ENCODE measurements at regions not wholly inside any gene's neighbourhood (a gene's known extent, or its start where the extent isn't known, plus 50 kb on each side); places are given as distances from the start of the nearest gene placed in this dataset.
"Not testable (repeated sequence)": the region's sequence is repeated elsewhere in the genome, so short reads cannot be mapped to it uniquely, and the experiment has no call there.

DNA sequence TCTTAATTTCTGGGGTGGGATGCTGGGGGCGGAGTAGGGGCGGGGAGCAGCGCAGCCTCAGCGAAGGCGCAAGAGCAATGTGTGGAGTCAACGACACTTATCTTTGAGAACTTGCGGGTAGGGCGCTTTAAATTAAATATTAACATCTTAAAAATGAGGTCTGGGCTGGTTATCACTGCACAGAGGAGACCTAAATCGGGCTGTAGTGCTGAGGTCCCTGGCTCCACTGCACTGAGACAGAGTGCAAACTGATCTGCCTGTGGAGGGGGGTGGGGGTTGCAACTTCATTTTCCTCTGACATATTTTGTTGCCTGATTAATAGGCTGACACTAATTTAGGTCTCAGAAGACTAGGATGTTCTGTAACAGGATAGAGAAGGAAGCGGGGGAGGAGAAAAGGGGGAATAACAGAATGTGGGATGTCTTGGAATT is 253.0 kb upstream of the FANCL start:
- no peak for DNase-seq (ENCODE audit: low spot score)
- in situ Hi-C loops (cut with HindIII; ENCODE audit: low sequenced_read_pairs): no loop called here

DNA sequence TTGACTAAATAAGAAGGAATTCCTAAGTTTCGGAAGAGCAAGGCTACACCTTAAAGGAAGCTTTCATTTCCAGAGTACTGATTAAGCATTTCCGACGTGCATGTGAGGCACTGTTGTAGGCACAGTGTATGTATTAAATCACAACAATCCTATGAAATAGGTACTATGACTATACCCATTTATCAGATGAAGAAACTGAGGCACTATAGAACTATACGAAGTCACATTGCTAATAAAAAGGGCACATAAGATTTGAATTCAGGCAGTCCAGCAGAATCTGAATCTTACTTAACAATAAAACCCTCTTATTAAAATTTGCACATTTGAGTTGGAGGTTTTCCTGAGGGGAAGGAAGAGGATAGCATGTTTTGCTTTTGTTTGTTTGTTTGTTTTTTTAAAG is 243.5 kb upstream of the FANCL start:
- in situ Hi-C loops (cut with HindIII; ENCODE audit: low sequenced_read_pairs): no loop called here
- no peak for DNase-seq (ENCODE audit: low spot score)

DNA sequence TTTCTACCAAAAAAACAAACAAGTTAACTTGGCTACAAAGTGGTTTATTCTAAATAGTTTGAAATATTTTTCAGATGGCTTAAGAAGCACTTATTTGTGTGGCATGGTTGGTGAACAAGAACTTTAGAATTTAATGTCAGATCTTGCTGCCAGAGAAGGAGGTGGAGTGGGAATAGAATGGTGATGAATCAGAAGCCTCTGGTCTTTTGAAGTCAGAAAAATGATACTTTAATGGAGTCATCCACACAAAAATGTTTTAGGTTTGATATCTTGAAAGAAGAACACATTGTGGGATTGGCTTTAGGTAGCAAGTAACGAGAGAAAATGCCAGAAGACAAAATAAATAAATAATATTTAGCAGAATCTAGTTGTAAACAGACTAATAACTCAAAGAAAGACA is 243.1 kb upstream of the FANCL start:
- no peak for DNase-seq (ENCODE audit: low spot score)
- in situ Hi-C loops (cut with HindIII; ENCODE audit: low sequenced_read_pairs): no loop called here

DNA sequence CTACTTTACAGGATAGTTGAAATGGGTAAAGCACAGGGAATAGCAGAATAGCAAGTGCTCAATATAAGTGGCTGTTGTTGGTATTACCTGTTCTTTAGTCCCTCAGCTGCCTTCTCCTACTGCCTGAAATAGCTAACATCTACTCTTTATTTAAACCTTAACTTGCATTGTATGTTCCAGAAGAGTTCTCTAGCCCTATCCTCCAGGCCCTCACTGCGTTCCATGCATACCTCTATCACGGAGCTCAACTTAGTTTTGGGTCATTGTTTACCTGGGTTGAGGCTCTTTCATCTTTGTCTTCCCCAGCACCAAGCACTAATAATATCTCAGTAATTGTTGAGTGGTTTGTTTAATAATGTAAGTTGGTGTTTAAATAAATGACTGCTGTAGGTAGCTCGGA is 242.2 kb upstream of the FANCL start:
- in situ Hi-C loops (cut with HindIII; ENCODE audit: low sequenced_read_pairs): no loop called here
- no peak for DNase-seq (ENCODE audit: low spot score)

DNA sequence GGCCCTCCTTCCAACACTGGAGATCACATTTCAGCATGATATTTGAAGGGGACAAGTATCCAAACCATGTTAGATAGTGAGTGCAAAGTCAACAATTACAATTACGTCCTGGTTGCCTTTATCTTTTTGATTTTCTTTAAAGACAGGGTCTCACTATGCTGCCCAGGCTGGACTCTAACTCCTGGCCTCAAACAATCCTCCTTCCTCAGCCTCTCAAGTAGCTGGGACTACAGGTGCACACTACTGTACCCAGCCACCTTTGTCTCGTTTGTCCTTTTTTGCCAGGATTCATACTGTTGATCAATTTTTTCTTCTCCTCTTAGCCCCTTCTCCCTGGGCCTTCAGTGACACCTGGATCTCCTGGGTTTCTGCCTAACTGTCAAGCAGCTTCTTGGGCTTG is 240.5 kb upstream of the FANCL start:
- in situ Hi-C loops (cut with HindIII; ENCODE audit: low sequenced_read_pairs): no loop called here
- no peak for DNase-seq (ENCODE audit: low spot score)

DNA sequence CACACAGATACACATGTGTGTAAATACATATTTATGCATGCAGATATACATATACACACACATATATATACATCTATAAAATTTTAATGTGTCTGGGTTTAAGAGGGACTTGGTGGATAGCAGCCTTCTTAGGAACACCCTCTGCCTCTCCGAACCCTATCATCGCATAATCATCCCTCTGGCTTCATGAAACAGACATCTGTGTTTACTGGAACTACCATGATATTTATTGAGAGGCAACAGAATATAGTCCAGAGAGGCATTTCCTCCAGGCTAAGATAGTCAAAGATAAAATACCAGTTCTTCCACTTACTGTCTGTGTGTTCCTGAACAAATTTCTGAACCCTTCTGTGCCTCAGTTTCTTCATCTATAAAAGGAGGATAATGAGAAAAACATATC is 239.0 kb upstream of the FANCL start:
- in situ Hi-C loops (cut with HindIII; ENCODE audit: low sequenced_read_pairs): no loop called here
- no peak for DNase-seq (ENCODE audit: low spot score)

DNA sequence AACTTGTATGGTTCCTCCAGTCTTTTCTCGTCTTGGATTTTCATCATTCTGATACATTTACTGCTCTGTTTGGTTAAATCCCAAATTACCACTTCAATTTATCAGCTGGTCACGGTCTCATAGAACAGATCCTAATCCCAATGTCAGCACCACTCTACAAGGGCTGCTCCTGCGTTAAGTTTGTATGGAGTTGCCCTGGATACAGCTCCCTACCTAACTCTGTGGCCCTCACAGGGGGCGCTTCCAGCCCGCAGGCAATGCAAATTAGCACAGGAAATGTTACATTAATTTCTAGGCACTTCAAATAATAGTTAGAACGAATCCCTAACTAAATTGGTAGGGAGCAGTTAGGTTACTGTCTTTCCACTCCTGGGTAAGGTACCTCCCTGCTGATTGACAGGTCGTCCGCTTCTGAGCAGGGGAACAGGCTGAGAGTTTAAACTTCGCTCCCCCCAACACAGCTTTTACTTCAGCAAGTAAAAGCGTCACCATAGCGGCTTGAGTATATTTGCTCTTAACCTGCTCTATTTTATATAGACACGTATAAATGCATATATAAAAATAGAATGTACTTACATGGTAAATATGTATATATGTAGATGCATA is 238.5 kb upstream of the FANCL start:
- in situ Hi-C loops (cut with HindIII; ENCODE audit: low sequenced_read_pairs): no loop called here
- DNase-seq (ENCODE audit: low spot score): no peak

DNA sequence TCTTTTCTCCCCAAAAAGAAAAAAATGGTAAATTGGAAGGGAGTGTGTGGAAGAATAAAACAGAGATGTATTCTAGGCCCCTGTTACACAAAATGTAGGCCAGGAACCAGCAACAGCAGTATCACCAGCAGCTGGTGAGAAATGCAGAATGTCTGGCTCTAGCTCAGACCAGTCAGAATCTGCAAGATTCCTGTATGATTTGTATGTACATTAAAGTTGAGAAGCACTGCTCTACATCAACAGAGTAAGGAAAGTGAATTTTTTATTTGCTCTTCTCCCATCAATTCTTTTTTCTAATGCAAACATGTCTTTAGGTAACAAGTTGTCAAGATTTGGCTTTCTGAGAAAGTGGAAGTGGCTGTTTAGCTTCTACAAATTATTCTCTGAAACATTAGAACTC is 235.4 kb upstream of the FANCL start:
- in situ Hi-C loops (cut with HindIII; ENCODE audit: low sequenced_read_pairs): no loop called here
- DNase-seq (ENCODE audit: low spot score): no peak

DNA sequence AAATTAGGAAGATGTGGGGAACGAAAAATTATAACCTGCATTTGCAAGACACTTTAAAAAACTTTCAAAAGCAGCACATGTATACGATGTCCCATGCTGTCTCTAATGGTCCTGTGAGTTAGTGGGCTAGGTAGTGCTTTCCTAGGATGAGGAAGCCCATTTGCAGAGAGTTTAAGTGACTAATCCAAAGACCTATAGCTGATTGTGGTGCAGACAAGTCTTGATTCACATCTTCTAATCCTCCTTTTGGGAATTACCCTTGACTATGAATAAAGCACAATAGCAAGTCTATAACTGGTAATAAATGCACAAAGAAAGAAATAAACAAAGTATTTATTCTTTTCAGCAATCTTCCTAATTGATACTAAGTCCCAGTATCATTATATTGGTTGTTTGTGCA is 234.6 kb upstream of the FANCL start:
- in situ Hi-C loops (cut with HindIII; ENCODE audit: low sequenced_read_pairs): no loop called here
- no peak for DNase-seq (ENCODE audit: low spot score)

DNA sequence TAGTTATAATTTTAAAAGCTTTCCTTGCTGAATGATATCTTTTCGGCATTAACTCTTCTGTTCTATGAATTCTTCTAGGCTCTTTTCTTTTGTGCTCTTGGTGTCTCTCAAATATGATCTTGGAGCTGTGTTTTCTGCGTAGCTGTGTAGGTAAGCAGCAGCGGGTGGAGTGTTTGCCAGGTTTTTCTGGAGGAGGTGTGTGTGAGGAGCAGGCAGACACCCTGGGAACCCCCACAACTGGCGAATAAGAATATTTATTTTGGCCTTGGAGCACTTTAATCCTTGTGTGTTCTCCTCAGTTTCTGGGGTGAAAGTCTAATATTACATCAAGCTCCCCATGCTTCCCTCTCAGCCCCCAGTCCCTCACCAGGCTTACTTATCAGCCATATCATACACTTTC is 232.0 kb upstream of the FANCL start:
- in situ Hi-C loops (cut with HindIII; ENCODE audit: low sequenced_read_pairs): no loop called here
- no peak for DNase-seq (ENCODE audit: low spot score)

DNA sequence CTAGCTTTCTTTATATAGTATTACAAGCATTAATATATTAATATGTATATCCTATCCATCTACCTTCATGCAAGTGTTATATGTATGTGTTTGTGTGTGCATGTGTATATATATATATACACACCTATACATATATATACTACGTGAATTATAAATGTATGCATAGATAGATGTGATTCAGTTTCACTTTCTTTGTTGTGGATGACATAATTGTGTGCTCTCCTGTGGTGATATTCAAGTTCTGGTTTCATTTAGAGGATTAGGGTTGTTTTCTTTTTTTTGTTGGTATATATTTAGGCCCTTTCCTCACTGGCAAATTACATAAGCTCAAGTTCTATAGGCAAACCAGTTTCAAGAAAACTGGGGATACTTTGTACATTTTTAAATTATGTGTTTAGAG is 225.7 kb upstream of the FANCL start:
- in situ Hi-C loops (cut with HindIII; ENCODE audit: low sequenced_read_pairs): no loop called here
- no peak for DNase-seq (ENCODE audit: low spot score)

DNA sequence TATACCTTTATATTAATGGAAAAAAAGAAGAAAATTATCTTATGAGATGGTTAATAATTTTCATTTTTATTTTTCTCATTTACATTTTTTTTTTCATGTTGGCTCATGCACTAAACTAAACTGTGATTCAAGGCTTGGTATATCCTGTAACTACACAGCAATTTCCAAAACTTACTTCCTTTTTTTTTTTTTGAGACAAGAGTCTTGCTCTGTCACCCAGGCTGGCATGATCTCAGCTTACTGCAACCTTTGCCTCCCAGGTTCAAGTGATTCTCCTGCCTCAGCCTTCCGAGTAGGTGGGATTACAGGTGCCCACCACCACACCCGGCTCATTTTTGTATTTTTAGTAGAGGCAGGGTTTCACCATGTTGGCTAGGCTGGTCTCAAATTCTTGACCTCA is 224.9 kb upstream of the FANCL start:
- in situ Hi-C loops (cut with HindIII; ENCODE audit: low sequenced_read_pairs); DNase-seq (ENCODE audit: low spot score): not testable (repeated sequence)

DNA sequence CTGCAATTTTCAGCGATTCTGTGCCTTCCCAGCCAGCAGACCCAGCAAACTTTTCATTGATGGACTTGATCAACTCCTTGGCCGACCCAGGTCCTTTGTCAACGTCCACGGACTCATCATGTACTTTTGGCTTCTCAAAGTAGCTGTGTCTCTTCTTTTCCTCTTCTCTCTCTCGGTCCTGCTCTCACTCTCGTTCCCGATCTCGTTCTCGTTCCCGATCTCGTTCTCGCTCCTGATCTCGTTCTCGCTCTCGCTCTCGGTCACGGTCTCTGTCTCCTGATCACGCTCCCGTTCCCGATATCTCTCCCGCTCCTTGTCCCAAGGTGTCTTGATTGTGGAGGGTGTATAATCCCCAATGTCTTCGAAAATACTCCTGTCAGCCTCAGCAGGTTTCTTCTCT is 219.5 kb upstream of the FANCL start:
- in situ Hi-C loops (cut with HindIII; ENCODE audit: low sequenced_read_pairs): no loop called here

DNA sequence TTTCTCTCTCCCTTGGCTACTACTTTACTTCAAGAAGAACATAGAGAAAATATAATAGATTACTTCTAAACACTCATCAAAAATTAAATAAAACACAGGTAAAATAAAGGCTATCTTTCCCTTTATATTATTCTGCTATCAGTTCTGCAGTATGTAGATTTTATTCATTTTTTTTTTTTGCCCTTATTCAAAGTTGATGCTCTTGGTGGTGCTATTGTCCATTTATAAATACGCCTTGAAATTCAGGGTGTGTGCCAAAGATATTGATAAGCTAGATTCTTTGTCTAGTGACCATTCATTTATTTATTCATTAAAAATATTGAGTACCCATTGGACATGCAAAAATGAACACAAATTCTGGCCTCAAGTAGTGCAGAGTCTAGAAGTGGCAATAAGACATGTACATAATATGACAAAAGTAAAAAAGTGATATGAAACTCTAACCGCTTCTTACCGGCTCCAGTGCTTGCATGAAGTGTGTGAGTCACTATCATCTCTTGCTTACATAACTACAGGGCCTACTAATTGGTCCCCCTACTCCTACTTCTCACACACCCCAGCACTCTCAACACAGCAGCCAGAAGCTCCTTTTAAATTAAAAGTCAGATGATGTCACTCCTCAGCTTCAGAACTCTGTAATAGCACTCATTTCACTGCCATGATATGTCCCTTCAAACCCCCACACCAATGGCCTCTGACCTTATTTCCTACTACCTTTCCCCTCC is 208.3 kb upstream of the FANCL start:
- DNase-seq (ENCODE audit: low spot score): no peak
- in situ Hi-C loops (cut with HindIII; ENCODE audit: low sequenced_read_pairs): no loop called here

More for the DNA sequence above, 219.5 kb upstream of the FANCL start:
- no peak for DNase-seq (ENCODE audit: low spot score)

DNA sequence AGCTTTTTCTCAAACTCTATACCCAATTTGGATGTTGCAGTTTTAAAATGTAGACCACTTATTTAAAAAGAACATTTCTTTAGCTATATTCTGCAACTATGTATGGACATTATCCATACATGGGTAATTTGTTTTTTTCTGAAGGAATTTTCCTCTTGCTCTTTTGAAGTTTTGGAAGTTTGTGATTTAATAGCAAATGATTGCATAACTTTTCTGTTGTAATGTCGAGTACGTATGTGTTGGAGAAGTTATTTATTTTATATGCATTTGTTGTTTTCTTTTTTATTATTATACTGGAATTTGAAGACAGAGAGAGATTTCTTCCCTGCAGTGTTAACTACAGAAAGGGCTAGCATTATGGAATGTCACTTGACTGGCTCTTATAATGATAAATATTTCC is 207.7 kb upstream of the FANCL start:
- in situ Hi-C loops (cut with HindIII; ENCODE audit: low sequenced_read_pairs): no loop called here
- no peak for DNase-seq (ENCODE audit: low spot score)

DNA sequence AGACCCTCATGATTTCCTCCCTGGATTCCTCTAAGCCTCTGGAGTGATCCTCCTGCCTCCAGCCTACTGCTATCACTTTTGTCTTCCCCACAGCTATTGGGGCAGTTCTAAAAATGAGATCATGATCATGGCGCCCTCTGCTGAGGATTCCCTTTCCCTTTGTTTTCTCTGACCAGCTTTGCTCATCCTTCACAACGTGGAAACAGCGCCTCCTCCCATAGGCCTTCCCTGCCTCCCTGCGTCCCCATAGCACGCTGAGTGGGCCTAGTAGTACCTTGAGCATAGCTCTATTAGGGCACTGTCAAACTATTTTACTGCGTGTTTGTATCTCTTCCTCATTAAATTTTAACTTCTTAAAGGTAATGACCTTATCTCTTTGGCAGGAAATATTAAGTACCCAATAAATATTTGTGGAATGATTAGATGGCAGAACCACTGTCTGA is 207.0 kb upstream of the FANCL start:
- in situ Hi-C loops (cut with HindIII; ENCODE audit: low sequenced_read_pairs): no loop called here
- DNase-seq (ENCODE audit: low spot score): peak; percentile 29

DNA sequence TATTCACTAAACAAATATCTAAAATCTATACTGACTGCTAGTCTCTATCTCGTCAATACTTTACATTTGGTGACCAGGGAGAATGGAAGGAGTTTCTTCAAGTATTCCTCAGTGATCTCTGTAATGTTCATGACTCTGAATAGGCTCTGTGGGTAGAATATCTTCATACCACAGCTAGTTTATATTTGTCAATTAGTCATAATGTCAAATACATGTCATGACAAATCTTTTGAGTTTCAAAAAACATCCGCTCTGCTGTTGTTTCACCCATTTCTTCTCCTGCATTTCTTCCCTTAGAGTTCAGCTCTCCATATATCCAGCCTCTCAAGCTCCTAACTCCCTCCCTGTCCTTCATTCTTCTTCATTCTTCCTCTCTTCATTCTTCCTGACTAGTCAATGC is 206.5 kb upstream of the FANCL start:
- in situ Hi-C loops (cut with HindIII; ENCODE audit: low sequenced_read_pairs): no loop called here
- no peak for DNase-seq (ENCODE audit: low spot score)

DNA sequence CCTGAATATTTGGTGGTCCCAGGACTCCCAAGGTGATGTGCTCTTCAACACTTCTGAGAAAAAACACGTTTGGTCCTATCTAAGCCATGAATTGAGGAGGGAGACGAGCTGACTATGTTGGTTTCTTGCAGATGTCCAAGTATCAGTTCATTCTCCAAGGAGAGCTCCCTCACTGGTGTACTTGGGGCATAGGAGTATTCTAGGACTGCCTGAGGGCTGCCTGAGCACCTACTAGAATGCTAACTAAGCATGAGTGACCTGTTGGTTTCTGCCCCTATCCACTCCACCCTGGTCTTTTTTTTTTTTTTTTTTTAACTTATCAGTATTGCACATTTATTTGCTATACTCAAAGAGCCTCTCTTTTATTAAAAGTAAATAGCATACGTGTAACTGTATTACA is 200.5 kb upstream of the FANCL start:
- in situ Hi-C loops (cut with HindIII; ENCODE audit: low sequenced_read_pairs): no loop called here
- no peak for DNase-seq (ENCODE audit: low spot score)

DNA sequence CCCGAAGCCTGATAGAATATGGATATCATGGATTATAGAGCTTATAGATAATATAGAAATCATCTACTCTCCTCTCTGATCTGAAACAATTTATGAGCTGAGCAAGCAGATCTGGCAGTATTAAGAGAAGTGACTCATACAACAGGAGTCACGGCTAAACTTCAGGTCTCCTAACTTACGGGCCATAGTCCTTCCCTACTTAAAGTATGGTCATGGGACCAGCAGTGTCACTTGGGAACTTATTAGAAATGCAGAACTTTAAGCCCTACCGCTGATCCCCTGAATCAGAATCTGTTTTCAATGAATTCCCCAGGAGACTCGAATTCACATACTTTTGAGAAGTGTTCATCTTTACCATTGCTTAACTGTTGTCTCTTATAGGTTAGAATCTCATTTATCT is 195.7 kb upstream of the FANCL start:
- DNase-seq (ENCODE audit: low spot score): no peak
- in situ Hi-C loops (cut with HindIII; ENCODE audit: low sequenced_read_pairs): no loop called here

DNA sequence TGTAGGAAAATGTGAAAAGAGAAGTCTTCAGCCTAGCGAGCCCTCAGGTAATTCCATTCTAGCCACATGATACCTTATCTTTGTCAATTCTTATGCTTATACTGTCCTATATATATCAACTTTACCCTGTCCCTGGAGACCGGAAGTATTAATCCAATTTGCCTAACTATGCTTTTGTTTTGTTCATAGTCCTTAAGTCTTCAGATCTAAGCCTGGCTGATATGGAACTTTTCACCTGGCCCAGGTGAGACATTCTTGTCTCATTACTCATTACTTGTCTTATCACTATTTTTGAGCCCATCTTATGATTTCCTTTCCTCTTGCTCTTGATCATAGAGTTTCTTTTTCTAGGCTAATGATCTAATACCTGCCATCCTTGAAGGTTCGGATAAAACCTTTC is 194.1 kb upstream of the FANCL start:
- DNase-seq (ENCODE audit: low spot score): no peak
- in situ Hi-C loops (cut with HindIII; ENCODE audit: low sequenced_read_pairs): no loop called here

DNA sequence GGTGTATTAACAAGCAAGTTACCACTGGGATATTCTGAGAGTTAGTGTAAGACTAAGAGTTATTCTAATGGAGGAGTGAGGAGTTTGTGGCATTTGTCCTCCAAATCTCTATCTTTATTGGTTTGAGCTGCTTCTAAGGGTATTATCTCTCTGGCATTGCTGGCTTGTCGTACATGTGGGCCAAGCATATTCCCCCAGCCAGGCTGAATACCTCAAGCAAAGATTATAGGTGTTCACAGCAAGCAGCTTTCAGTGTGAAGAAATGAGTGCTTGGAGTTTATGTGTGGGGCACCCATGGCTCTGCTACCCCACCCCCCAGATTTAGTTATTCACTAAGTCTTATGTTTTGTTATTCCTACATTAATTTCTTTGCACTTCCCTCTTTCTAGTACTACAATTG is 193.6 kb upstream of the FANCL start:
- DNase-seq (ENCODE audit: low spot score): no peak
- in situ Hi-C loops (cut with HindIII; ENCODE audit: low sequenced_read_pairs): no loop called here
